Heart left ventricle (tissue), 16 donors: ENCODE measurements at regions not wholly inside any gene's neighbourhood (a gene's known extent, or its start where the extent isn't known, plus 50 kb on each side); places are given as distances from the start of the nearest gene placed in this dataset.
"Not testable (repeated sequence)": the region's sequence is repeated elsewhere in the genome, so short reads cannot be mapped to it uniquely, and the experiment has no call there.

Experiments used
- ATAC-seq, 4 donors: fragments of 200-7000 bp; cut with Tn5 transposase; one replicate each; pipeline ENCODE4 v1.9.1; 2020 to 2022; ENCODE audit warnings: moderate library complexity in 4 of 4, mild to moderate bottlenecking in 3 of 4, moderate number of reproducible peaks in 1 of 4
- DNase-seq, 5 donors: peaks; one replicate each; pipeline ENCODE4 v3.0.0-alpha.2; 2020
- H3K27ac ChIP-seq, 12 donors: fragments of 200-600 bp; sonication (generic) in 4 of 12; one replicate each; pipeline versions ENCODE4 v1.5.0 to v1.8.0; 2016 to 2022; ENCODE audit warnings: mild to moderate bottlenecking in 2 of 12
- H3K27me3 ChIP-seq, 9 donors: fragments of 200-600 bp; sonication (generic) in 2 of 9; one replicate each; pipeline versions ENCODE4 v1.5.1 to v1.8.0; 2016 to 2022; ENCODE audit warnings: mild to moderate bottlenecking in 3 of 9
- H3K36me3 ChIP-seq, 9 donors: fragments of 200-600 bp; sonication (generic) in 2 of 9; one replicate each; pipeline versions ENCODE4 v1.5.0 to v1.8.0; 2018 to 2022; ENCODE audit warnings: mild to moderate bottlenecking in 2 of 9
- H3K4me1 ChIP-seq, 12 donors: fragments of 200-600 bp; sonication (generic) in 4 of 12; one replicate each; pipeline versions ENCODE4 v1.5.0 to v1.8.0; 2016 to 2022; ENCODE audit warnings: mild to moderate bottlenecking in 3 of 12
- H3K4me3 ChIP-seq, 12 donors: fragments of 200-600 bp; sonication (generic) in 4 of 12; one replicate each; pipeline versions ENCODE4 v1.5.0 to v1.8.0; 2017 to 2022; ENCODE audit warnings: mild to moderate bottlenecking in 9 of 12, moderate library complexity in 4 of 12
- H3K9me3 ChIP-seq, 12 donors: fragments of 200-600 bp; sonication (generic) in 4 of 12; one replicate each; pipeline versions ENCODE4 v1.5.0 to v1.8.0; 2016 to 2022; ENCODE audit warnings: mild to moderate bottlenecking in 1 of 12
- POLR2A ChIP-seq, 2 donors: fragments of 450-650 bp; IDR thresholded peaks; one replicate each; pipeline ENCODE4 v1.6.1; 2017; ENCODE audit warnings: antibody characterized with exemption in 2 of 2, mild to moderate bottlenecking in 2 of 2, moderate library complexity in 2 of 2
- WGBS, 4 donors: extraction: QIAGEN DNeasy Blood & Tissue Kit in 2 of 4; methylation state at CpG; one replicate each; pipeline versions ENCODE4 v1.1.5 to v1.1.7; 2013 to 2018; 5-methylcytosine and 5-hydroxymethylcytosine counted together
- intact Hi-C, 10 donors: fragments of 100-400 bp; cut with DNase I; formaldehyde crosslinking; loops; one replicate each; pipeline versions ENCODE4 v1.11.1 to v1.14.2; 2022
- TF ChIP-seq, protein P1 (sequence below), 12 donors: fragments of 200-600 bp; sonication (generic) in 4 of 12; IDR thresholded peaks; one replicate each; pipeline versions ENCODE4 v1.5.0 to v1.8.0; 2018 to 2022; ENCODE audit warnings: antibody characterized with exemption in 12 of 12, mild to moderate bottlenecking in 5 of 12
- donor health status: ischemic (EF 13 %, LVEDD 7.1; RV severe dilation, severe dysfunction).
- donor health status: healthy with polysubstance abuse.
- donor health status: DM: no; HTN: yes; CAD: no.
- donor health status: DM: no; HTN: no; CAD: no.
- donor health status: ischemic (EF 25% LVEDD 6.9; RV normal size, moderate dysfunction).
- donor health status: ischemic (EF 25% LVEDD 5.7; RV mildly dilated, moderate dysfunction).
- donor health status: healthy.
- donor health status: DM: yes; HTN: yes; CAD: no.
- donor health status: ischemic (EF 35%, LVEDD 5.7; RV mildly dilated, moderate dysfunction).
- donor health status: nonischemic (EF 11% LVEDD 7.7; RV severe dilation, severe dysfunction).
- donor health status: DM: yes; HTN: yes; CAD: no.
- donor health status: PGD.
- donor health status: ischemic (EF 29% LVEDD 5.4; RV normal size, mild dysfunction).
- donor health status: nonischemic (EF 23%, LVEDD 6.1; RV moderate dilation, normal function).

DNA sequence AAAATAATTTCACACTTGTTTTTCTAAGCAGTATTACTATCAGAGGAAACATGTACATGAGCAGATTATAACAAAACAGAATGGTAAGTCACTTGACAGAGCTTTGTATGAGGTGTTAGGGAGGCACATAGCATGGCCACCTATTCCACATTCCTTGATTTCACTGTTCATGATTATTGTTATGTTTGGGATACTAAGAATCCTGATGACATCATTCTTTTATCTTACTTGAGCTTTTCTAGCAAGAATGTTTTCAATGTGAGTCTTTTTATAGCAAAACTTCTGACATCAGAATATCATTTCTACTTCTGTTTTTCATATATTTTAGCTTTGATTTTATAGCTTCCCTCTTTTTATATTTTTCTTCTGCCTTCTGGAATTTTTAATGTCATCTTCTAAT, 208.2 kb downstream of the DMRTA1 start:
- Histone ChIP-seq H3K4me3 (no peak overlapping the region), H3K9me3 (no peaks in the 10 kb centered on the region), H3K27me3 (no peaks in the 10 kb centered on the region), H3K27ac (no peak overlapping the region), H3K36me3 (no peaks in the 10 kb centered on the region), H3K4me1 (no peaks in the 10 kb centered on the region)
- TF ChIP-seq, protein P1, sequence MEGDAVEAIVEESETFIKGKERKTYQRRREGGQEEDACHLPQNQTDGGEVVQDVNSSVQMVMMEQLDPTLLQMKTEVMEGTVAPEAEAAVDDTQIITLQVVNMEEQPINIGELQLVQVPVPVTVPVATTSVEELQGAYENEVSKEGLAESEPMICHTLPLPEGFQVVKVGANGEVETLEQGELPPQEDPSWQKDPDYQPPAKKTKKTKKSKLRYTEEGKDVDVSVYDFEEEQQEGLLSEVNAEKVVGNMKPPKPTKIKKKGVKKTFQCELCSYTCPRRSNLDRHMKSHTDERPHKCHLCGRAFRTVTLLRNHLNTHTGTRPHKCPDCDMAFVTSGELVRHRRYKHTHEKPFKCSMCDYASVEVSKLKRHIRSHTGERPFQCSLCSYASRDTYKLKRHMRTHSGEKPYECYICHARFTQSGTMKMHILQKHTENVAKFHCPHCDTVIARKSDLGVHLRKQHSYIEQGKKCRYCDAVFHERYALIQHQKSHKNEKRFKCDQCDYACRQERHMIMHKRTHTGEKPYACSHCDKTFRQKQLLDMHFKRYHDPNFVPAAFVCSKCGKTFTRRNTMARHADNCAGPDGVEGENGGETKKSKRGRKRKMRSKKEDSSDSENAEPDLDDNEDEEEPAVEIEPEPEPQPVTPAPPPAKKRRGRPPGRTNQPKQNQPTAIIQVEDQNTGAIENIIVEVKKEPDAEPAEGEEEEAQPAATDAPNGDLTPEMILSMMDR (IDR thresholded peaks at IDR 0.05): no peak
- TF ChIP-seq POLR2A (IDR thresholded peaks at IDR 0.05): no peak
- DNase-seq: no peak
- intact Hi-C loops: no loop called here
- ATAC-seq: no peak

DNA sequence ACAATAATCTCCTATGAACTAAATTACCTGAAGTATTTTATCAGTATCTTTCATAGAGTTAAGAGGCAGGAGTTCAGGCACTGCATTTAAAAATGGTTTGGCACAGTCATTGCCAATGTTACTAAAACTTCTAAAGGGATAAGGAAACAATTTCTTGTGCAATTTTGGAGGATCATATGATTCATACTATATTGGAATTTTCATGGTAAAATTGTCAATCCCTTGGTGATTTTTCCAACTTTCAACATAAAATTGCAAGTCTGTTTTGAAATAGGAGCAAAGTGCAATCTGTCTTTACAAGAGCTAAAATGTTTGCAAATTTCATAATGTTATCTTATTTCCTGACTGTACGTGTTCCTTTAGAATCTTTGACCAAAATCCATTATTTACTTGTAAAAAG, 211.1 kb downstream of the DMRTA1 start:
- H3K4me3 ChIP-seq: no peak overlapping the region
- no peak for TF ChIP-seq POLR2A (IDR thresholded peaks at IDR 0.05)
- TF ChIP-seq, protein P1 (IDR thresholded peaks at IDR 0.05): no peak
- H3K27ac ChIP-seq: no peak overlapping the region
- no peaks in the 10 kb centered on the region for H3K9me3 ChIP-seq
- DNase-seq: no peak
- no peaks in the 10 kb centered on the region for H3K4me1 ChIP-seq
- WGBS, 4 donors: 47 to 55% (median 48%) methylated on average over 1 of the region's 1 CpG
- H3K27me3 ChIP-seq: no peaks in the 10 kb centered on the region
- ATAC-seq: no peak
- H3K36me3 ChIP-seq: no peaks in the 10 kb centered on the region
- intact Hi-C loops: no loop called here

DNA sequence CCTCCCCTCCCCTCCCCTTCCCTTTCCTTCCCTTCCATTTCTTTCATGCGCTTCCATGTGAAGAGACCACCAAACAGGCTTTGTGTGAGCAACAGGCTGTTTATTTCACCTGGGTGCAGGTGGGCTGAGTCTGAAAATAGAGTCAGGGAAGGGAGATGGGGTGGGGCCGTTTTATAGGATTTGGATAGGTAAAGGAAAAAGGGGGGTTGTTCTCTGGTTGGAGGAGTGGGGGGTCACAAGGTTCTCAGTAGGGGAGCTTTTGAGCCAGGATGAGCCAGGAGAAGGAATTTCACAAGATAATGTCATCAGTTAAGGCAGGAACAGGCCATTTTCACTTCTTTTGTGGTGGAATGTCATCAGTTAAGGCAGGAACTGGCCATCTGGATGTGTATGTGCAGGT, 211.9 kb downstream of the DMRTA1 start:
- ATAC-seq, DNase-seq, H3K27me3 ChIP-seq, H3K36me3 ChIP-seq, intact Hi-C loops, H3K27ac ChIP-seq, H3K4me1 ChIP-seq, H3K9me3 ChIP-seq, H3K4me3 ChIP-seq: not testable (repeated sequence)
- 38 to 59% (median 46%) methylated on average over 2 of the region's 2 CpGs for WGBS, 4 donors

DNA sequence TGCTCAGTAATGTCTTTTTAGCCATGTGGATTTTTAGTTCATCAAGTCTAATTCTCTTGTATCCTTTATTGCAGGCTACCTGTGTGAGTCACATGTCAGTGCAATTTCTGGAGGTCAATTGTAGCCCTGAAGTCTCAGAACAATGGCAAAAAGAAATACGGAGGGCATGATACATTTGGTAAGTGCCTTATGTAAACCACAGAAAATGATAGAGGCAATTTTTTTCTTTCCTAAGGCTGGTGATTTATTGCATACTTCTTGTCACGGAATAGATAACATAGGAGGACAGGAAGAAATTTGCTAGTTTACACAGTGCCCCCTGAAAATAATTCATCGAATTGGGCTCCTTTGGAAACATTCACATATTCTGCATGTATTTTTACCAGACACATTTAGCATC, 235.9 kb downstream of the DMRTA1 start:
- intact Hi-C loops: no loop called here
- H3K27me3 ChIP-seq: no peaks in the 10 kb centered on the region
- no peak overlapping the region for H3K4me3 ChIP-seq
- ATAC-seq (no peak), DNase-seq (no peak)
- 40 to 62% (median 55%) methylated on average over 3 of the region's 3 CpGs for WGBS, 4 donors
- H3K4me1 ChIP-seq: no peaks in the 10 kb centered on the region
- no peak for TF ChIP-seq POLR2A (IDR thresholded peaks at IDR 0.05)
- TF ChIP-seq, protein P1 (IDR thresholded peaks at IDR 0.05): no peak
- H3K36me3 ChIP-seq: no peaks in the 10 kb centered on the region
- no peaks in the 10 kb centered on the region for H3K9me3 ChIP-seq
- H3K27ac ChIP-seq: no peak overlapping the region

DNA sequence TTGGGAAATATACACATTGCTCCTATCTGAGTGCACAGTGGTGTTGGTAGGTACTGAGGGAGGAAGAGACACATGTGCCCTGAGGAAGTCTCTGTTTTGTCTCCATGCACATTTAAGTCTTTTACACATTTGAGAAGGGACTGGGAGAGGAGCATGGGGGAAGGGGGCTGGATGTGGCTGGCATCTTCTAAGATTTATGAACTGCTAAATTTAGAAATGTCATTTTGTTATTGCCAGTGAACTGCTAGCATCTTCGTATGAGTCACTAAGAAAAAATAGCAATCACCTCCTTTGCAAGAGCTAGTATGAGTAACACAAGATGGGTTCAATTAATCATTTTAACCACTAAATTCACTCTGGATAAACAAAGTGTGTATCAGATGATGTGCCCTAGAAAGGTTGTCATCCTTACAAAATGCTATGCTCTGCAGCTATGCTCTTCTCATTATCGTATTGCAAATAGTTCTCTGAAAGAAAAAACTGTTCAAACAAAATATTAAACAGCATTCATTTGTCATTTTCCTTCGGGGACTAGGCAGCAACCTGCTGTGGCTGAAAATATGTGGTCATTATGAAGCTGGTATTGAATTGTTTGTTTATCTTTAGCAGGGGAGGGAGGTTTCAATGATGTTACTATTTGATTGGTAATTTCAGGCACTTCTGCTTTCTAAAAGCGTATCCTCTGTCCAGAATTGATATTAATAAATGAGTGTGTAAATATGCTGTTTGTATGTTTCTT, 236.5 kb downstream of the DMRTA1 start:
- no peak for ATAC-seq
- no peaks in the 10 kb centered on the region for H3K4me1 ChIP-seq
- H3K27me3 ChIP-seq: no peaks in the 10 kb centered on the region
- H3K36me3 ChIP-seq: no peaks in the 10 kb centered on the region
- no peak overlapping the region for H3K27ac ChIP-seq
- no peak for DNase-seq
- H3K4me3 ChIP-seq: no peak overlapping the region
- TF ChIP-seq, protein P1 (IDR thresholded peaks at IDR 0.05): no peak
- TF ChIP-seq POLR2A (IDR thresholded peaks at IDR 0.05): no peak
- no peaks in the 10 kb centered on the region for H3K9me3 ChIP-seq
- intact Hi-C loops: no loop called here
- 42 to 56% (median 49%) methylated on average over 4 of the region's 4 CpGs for WGBS, 4 donors
